Endothelial cell of umbilical vein (primary cell): ENCODE measurements at regions not wholly inside any gene's neighbourhood (a gene's known extent, or its start where the extent isn't known, plus 50 kb on each side); places are given as distances from the start of the nearest gene placed in this dataset.

Experiments
- BruUV-seq: library from RNA; stranded (reverse); fragments of 400-500 nt; replicated peaks from 2 replicates; lab custom pipeline; 2021; lab: Mats Ljungman, UMichigan
- CTCF ChIA-PET: fragments of 300-600, 350-600 bp; sonication (Branson Sonifier 250); formaldehyde crosslinking; loops from one replicate; lab custom pipeline; 2021; ENCODE audit warnings: antibody characterized with exemption, inconsistent platforms; lab: Charles Lee
- POLR2A ChIA-PET: fragments of 300-600, 350-600 bp; sonication (Branson Sonifier 250); formaldehyde crosslinking; loops from one replicate; lab custom pipeline; 2021; ENCODE audit warnings: antibody characterized with exemption, inconsistent platforms; lab: Charles Lee
- DNase-seq: peaks from one replicate; pipeline ENCODE4 v3.0.0-alpha.2; 2011; ENCODE audit warnings: low read depth, low spot score
- FAIRE-seq: peaks from 2 replicates; lab custom pipeline; 2011; peaks lifted over from hg19 to GRCh38; lab: Jason Lieb, UNC
- H2AFZ ChIP-seq: 2 replicates; pipeline ENCODE4 v1.6.0; 2012; ENCODE audit warnings: low read depth, low read length, control low read depth, inconsistent platforms
- H3K27ac ChIP-seq: 2 replicates; pipeline ENCODE4 v1.5.1; 2011; ENCODE audit warnings: low read depth, mild to moderate bottlenecking, control low read depth, low read length, moderate library complexity; ENCODE audit not compliant: insufficient read depth
- H3K27me3 ChIP-seq, 2 experiments: 2 replicates each; pipeline versions ENCODE4 v1.6.0 to v1.6.1; 2011; ENCODE audit warnings: low read length in 2 of 2, mixed read lengths in 1 of 2; ENCODE audit not compliant: control insufficient read depth in 2 of 2, insufficient read depth in 2 of 2
- H3K36me3 ChIP-seq, 2 experiments: 2 replicates in 1 of 2; 3 replicates in 1 of 2; pipeline ENCODE4 v1.5.1; 2011; ENCODE audit warnings: low read length in 2 of 2, mild to moderate bottlenecking in 1 of 2, moderate library complexity in 1 of 2; ENCODE audit not compliant: control insufficient read depth in 2 of 2, insufficient read depth in 2 of 2; ENCODE audit errors: extremely low read depth in 1 of 2
- H3K4me1 ChIP-seq: 3 replicates; pipeline ENCODE4 v1.5.1; 2011; ENCODE audit warnings: mild to moderate bottlenecking, low read length; ENCODE audit not compliant: control insufficient read depth, insufficient read depth; ENCODE audit errors: extremely low read depth
- H3K4me2 ChIP-seq: 2 replicates; pipeline ENCODE4 v1.6.1; 2011; ENCODE audit warnings: low read length, control low read depth, mixed read lengths; ENCODE audit not compliant: insufficient read depth
- H3K4me3 ChIP-seq, 3 experiments: fragments of 200-600 bp in 1 of 3; sonication (generic), shearing (Covaris generic) in 1 of 3; replicated peaks in 1 of 3; 2 replicates each; pipeline ENCODE4 v1.5.1; 2011 to 2016; ENCODE audit warnings: control low read depth in 3 of 3, low read length in 3 of 3, mild to moderate bottlenecking in 2 of 3, inconsistent platforms in 1 of 3, low read depth in 1 of 3, moderate library complexity in 1 of 3; ENCODE audit not compliant: insufficient read depth in 1 of 3
- H3K79me2 ChIP-seq: 2 replicates; pipeline ENCODE4 v1.6.0; 2012; ENCODE audit warnings: low read length, inconsistent platforms; ENCODE audit not compliant: control insufficient read depth, insufficient read depth
- H3K9ac ChIP-seq: replicated peaks from 2 replicates; pipeline ENCODE3; 2011; ENCODE audit warnings: low read length, control low read depth; ENCODE audit not compliant: insufficient read depth; ENCODE audit errors: extremely low read depth
- H3K9me1 ChIP-seq: replicated peaks from 3 replicates; pipeline ENCODE4 v1.6.0; 2011; ENCODE audit warnings: mild to moderate bottlenecking, low read length; ENCODE audit not compliant: control insufficient read depth, insufficient read depth; ENCODE audit errors: extremely low read depth
- H3K9me3 ChIP-seq: replicated peaks from 2 replicates; pipeline ENCODE4 v1.5.1; 2012; ENCODE audit warnings: low read length, inconsistent platforms; ENCODE audit not compliant: control insufficient read depth, insufficient read depth
- H4K20me1 ChIP-seq: replicated peaks from 2 replicates; pipeline ENCODE3; 2011; ENCODE audit warnings: mild to moderate bottlenecking, low read length; ENCODE audit not compliant: control insufficient read depth, insufficient read depth; ENCODE audit errors: extremely low read depth
- CTCF ChIP-seq, 2 donors: IDR thresholded peaks; 1 replicate in 1 of 2; 2 replicates in 1 of 2; pipeline ENCODE4 v1.5.1; 2011; ENCODE audit warnings: low read length in 2 of 2, mild to moderate bottlenecking in 2 of 2, moderate library complexity in 2 of 2, control low read depth in 1 of 2, inconsistent platforms in 1 of 2, low read depth in 1 of 2; ENCODE audit not compliant: insufficient read depth in 1 of 2; ENCODE audit errors: extremely low read depth in 1 of 2
- EZH2 ChIP-seq: IDR thresholded peaks from 2 replicates; pipeline ENCODE4 v1.6.1; 2012; ENCODE audit warnings: borderline replicate concordance, low read depth, mild to moderate bottlenecking, moderate library complexity, low read length, inconsistent platforms; ENCODE audit not compliant: severe bottlenecking
- GATA2 ChIP-seq: IDR thresholded peaks from 2 replicates; pipeline ENCODE4 v1.7.0; 2011; ENCODE audit warnings: low read depth, mild to moderate bottlenecking, moderate library complexity, mixed read lengths, low read length; ENCODE audit not compliant: insufficient read length, insufficient read depth
- POLR2A ChIP-seq: IDR thresholded peaks from 2 replicates; pipeline ENCODE4 v1.6.1; 2012; ENCODE audit warnings: low read depth, mild to moderate bottlenecking, control low read depth, low read length
- dilution Hi-C: fragments of 300-500 bp; cut with MboI; formaldehyde crosslinking; loops from one replicate; pipeline ENCODE4 v1.15.0; 2019; ENCODE audit warnings: low sequenced_read_pairs; ENCODE audit not compliant: extremely low pct_ligation_motif_present
- intact Hi-C: fragments of 100-400 bp; cut with micrococcal nuclease; formaldehyde crosslinking; loops from one replicate; pipeline ENCODE4 v1.10.0; 2022

- FAIRE-seq = no peak
- H3K36me3 ChIP-seq = no peaks in the 10 kb centered on the region
Observed at GRCh38 chr19:5260381-5260967, 80.1 kb downstream of the PTPRS start.

More at GRCh38 chr19:5260381-5260967, 80.1 kb downstream of the PTPRS start:
- Histone ChIP-seq H3K4me3 (no peak overlapping the region), H3K9me1 (no peaks in the 10 kb centered on the region), H2AFZ (no peak overlapping the region), H3K9ac (no peak overlapping the region), H3K79me2 (no peaks in the 10 kb centered on the region), H3K27me3 (peaks cover 2 to 4% of the 10 kb centered on the region in 2 experiments), H3K4me1 (no peaks in the 10 kb centered on the region), H3K27ac (no peak overlapping the region), H3K9me3 (no peaks in the 10 kb centered on the region), H4K20me1 (no peaks in the 10 kb centered on the region), H3K4me2 (no peak overlapping the region)
- dilution Hi-C loops (no loop called here), intact Hi-C loops (no loop called here)
- TF ChIP-seq GATA2 (no peak), CTCF (IDR thresholded peaks at IDR 0.05; ENCODE audit: extremely low read depth in 1 of 2, insufficient read depth in 1 of 2, low read depth in 1 of 2, low read length in 2 of 2) (no peak), POLR2A (no peak), EZH2 (no peak)
- no peak for DNase-seq
- CTCF ChIA-PET = no interaction called here
- POLR2A ChIA-PET = no interaction called here
- BruUV-seq = no TSS peak
